ENCODE measurements at regions not wholly inside any gene's neighbourhood (a gene's known extent, or its start where the extent isn't known, plus 50 kb on each side); places are given as distances from the start of the nearest gene placed in this dataset.
"Not testable (repeated sequence)": the region's sequence is repeated elsewhere in the genome, so short reads cannot be mapped to it uniquely, and the experiment has no call there.

- H3K36me3 ChIP-seq (ENCODE audit: control insufficient read depth, insufficient read depth, low read length) = no peaks in the 10 kb centered on the region
- no peaks in the 10 kb centered on the region for H3K4me1 ChIP-seq (ENCODE audit: control insufficient read depth, insufficient read depth, low read length)
- H3K27me3 ChIP-seq (ENCODE audit: control insufficient read depth, insufficient read depth, low read length) = no peaks in the 10 kb centered on the region
- H3K27ac ChIP-seq (ENCODE audit: low read depth, low read length) = no peak overlapping the region
- no peak overlapping the region for H3K4me3 ChIP-seq (ENCODE audit: low read length)
- no peak overlapping the region for H3K9ac ChIP-seq (ENCODE audit: low read length)
These were observed 239.2 kb downstream of the ADGRD1 start for GRCh38 chr12:131192951-131193350.

- no peak overlapping the region for H3K4me3 ChIP-seq (ENCODE audit: low read length)
- no peak overlapping the region for H3K9ac ChIP-seq (ENCODE audit: low read length)
- no peak overlapping the region for H3K27ac ChIP-seq (ENCODE audit: low read depth, low read length)
- H3K4me1 ChIP-seq (ENCODE audit: control insufficient read depth, insufficient read depth, low read length) = no peaks in the 10 kb centered on the region
- H3K36me3 ChIP-seq (ENCODE audit: control insufficient read depth, insufficient read depth, low read length) = no peaks in the 10 kb centered on the region
- no peaks in the 10 kb centered on the region for H3K27me3 ChIP-seq (ENCODE audit: control insufficient read depth, insufficient read depth, low read length)
These were observed 240.5 kb downstream of the ADGRD1 start for GRCh38 chr12:131194166-131194565.

- Histone ChIP-seq H3K36me3 (ENCODE audit: control insufficient read depth, insufficient read depth, low read length) (no peaks in the 10 kb centered on the region), H3K4me3 (ENCODE audit: low read length) (no peak overlapping the region), H3K4me1 (ENCODE audit: control insufficient read depth, insufficient read depth, low read length) (no peaks in the 10 kb centered on the region), H3K9ac (ENCODE audit: low read length) (no peak overlapping the region), H3K27me3 (ENCODE audit: control insufficient read depth, insufficient read depth, low read length) (no peaks in the 10 kb centered on the region), H3K27ac (ENCODE audit: low read depth, low read length) (no peak overlapping the region)
These were observed 242.1 kb downstream of the ADGRD1 start for GRCh38 chr12:131195796-131196195.

GRCh38 chr12:131196220-131196619, 242.5 kb downstream of the ADGRD1 start:
- no peaks in the 10 kb centered on the region for H3K4me1 ChIP-seq (ENCODE audit: control insufficient read depth, insufficient read depth, low read length)
- H3K9ac ChIP-seq (ENCODE audit: low read length) = no peak overlapping the region
- H3K36me3 ChIP-seq (ENCODE audit: control insufficient read depth, insufficient read depth, low read length) = no peaks in the 10 kb centered on the region
- no peak overlapping the region for H3K4me3 ChIP-seq (ENCODE audit: low read length)
- H3K27me3 ChIP-seq (ENCODE audit: control insufficient read depth, insufficient read depth, low read length) = no peaks in the 10 kb centered on the region
- no peak overlapping the region for H3K27ac ChIP-seq (ENCODE audit: low read depth, low read length)

- Histone ChIP-seq H3K4me1 (ENCODE audit: control insufficient read depth, insufficient read depth, low read length) (no peaks in the 10 kb centered on the region), H3K27ac (ENCODE audit: low read depth, low read length) (no peak overlapping the region), H3K9ac (ENCODE audit: low read length) (no peak overlapping the region), H3K4me3 (ENCODE audit: low read length) (no peak overlapping the region), H3K36me3 (ENCODE audit: control insufficient read depth, insufficient read depth, low read length) (no peaks in the 10 kb centered on the region), H3K27me3 (ENCODE audit: control insufficient read depth, insufficient read depth, low read length) (no peaks in the 10 kb centered on the region)
These were observed 243.8 kb downstream of the ADGRD1 start for GRCh38 chr12:131197490-131197889.

GRCh38 chr12:131199221-131199620, 245.5 kb downstream of the ADGRD1 start:
- Histone ChIP-seq H3K27ac (ENCODE audit: low read depth, low read length) (no peak overlapping the region), H3K4me3 (ENCODE audit: low read length) (no peak overlapping the region), H3K9ac (ENCODE audit: low read length) (no peak overlapping the region), H3K27me3 (ENCODE audit: control insufficient read depth, insufficient read depth, low read length) (no peaks in the 10 kb centered on the region), H3K36me3 (ENCODE audit: control insufficient read depth, insufficient read depth, low read length) (no peaks in the 10 kb centered on the region), H3K4me1 (ENCODE audit: control insufficient read depth, insufficient read depth, low read length) (no peaks in the 10 kb centered on the region)

- not testable (repeated sequence) for H3K4me1 ChIP-seq (ENCODE audit: control insufficient read depth, insufficient read depth, low read length); H3K4me3 ChIP-seq (ENCODE audit: low read length); H3K9ac ChIP-seq (ENCODE audit: low read length); H3K27ac ChIP-seq (ENCODE audit: low read depth, low read length); H3K27me3 ChIP-seq (ENCODE audit: control insufficient read depth, insufficient read depth, low read length); H3K36me3 ChIP-seq (ENCODE audit: control insufficient read depth, insufficient read depth, low read length)
These were observed 248.2 kb downstream of the ADGRD1 start for GRCh38 chr12:131201912-131202311.

GRCh38 chr12:131202592-131203378, 249.1 kb downstream of the ADGRD1 start:
- Histone ChIP-seq H3K27ac (ENCODE audit: low read depth, low read length) (no peak overlapping the region), H3K4me3 (ENCODE audit: low read length) (no peak overlapping the region), H3K9ac (ENCODE audit: low read length) (no peak overlapping the region), H3K4me1 (ENCODE audit: control insufficient read depth, insufficient read depth, low read length) (no peaks in the 10 kb centered on the region), H3K27me3 (ENCODE audit: control insufficient read depth, insufficient read depth, low read length) (no peaks in the 10 kb centered on the region), H3K36me3 (ENCODE audit: control insufficient read depth, insufficient read depth, low read length) (no peaks in the 10 kb centered on the region)

GRCh38 chr12:131203666-131204415, 250.1 kb downstream of the ADGRD1 start:
- Histone ChIP-seq H3K9ac (ENCODE audit: low read length) (no peak overlapping the region), H3K27ac (ENCODE audit: low read depth, low read length) (no peak overlapping the region), H3K4me3 (ENCODE audit: low read length) (no peak overlapping the region)

GRCh38 chr12:131204416-131205274, 250.9 kb downstream of the ADGRD1 start:
- Histone ChIP-seq H3K36me3 (ENCODE audit: control insufficient read depth, insufficient read depth, low read length) (no peaks in the 10 kb centered on the region), H3K4me3 (ENCODE audit: low read length) (no peak overlapping the region), H3K27ac (ENCODE audit: low read depth, low read length) (no peak overlapping the region), H3K4me1 (ENCODE audit: control insufficient read depth, insufficient read depth, low read length) (no peaks in the 10 kb centered on the region), H3K27me3 (ENCODE audit: control insufficient read depth, insufficient read depth, low read length) (no peaks in the 10 kb centered on the region), H3K9ac (ENCODE audit: low read length) (no peak overlapping the region)

More at GRCh38 chr12:131203666-131204415, 250.1 kb downstream of the ADGRD1 start:
- H3K36me3 ChIP-seq (ENCODE audit: control insufficient read depth, insufficient read depth, low read length) = no peaks in the 10 kb centered on the region
- no peaks in the 10 kb centered on the region for H3K27me3 ChIP-seq (ENCODE audit: control insufficient read depth, insufficient read depth, low read length)
- no peaks in the 10 kb centered on the region for H3K4me1 ChIP-seq (ENCODE audit: control insufficient read depth, insufficient read depth, low read length)

GRCh38 chr12:131205275-131205933, 251.7 kb downstream of the ADGRD1 start:
- not testable (repeated sequence) for H3K27ac ChIP-seq (ENCODE audit: low read depth, low read length); H3K36me3 ChIP-seq (ENCODE audit: control insufficient read depth, insufficient read depth, low read length); H3K27me3 ChIP-seq (ENCODE audit: control insufficient read depth, insufficient read depth, low read length); H3K4me3 ChIP-seq (ENCODE audit: low read length); H3K9ac ChIP-seq (ENCODE audit: low read length); H3K4me1 ChIP-seq (ENCODE audit: control insufficient read depth, insufficient read depth, low read length)

Data from rectal smooth muscle tissue (tissue), 1 donor.